CD4-positive, alpha-beta T cell (primary cell): ENCODE measurements at regions not wholly inside any gene's neighbourhood (a gene's known extent, or its start where the extent isn't known, plus 50 kb on each side); places are given as distances from the start of the nearest gene placed in this dataset.

Experiments
- ATAC-seq: fragments of 200-7000 bp; cut with Tn5 transposase; one replicate; pipeline ENCODE4 v1.10.0; 2022; ENCODE audit warnings: mild to moderate bottlenecking; ENCODE audit not compliant: poor library complexity
- CTCF ChIA-PET: fragments of 350-600 bp; sonication (Branson Sonifier 250); formaldehyde crosslinking; loops from one replicate; lab custom pipeline; 2021; ENCODE audit warnings: antibody characterized with exemption, inconsistent platforms; lab: Charles Lee
- POLR2A ChIA-PET: fragments of 350-600 bp; sonication (Branson Sonifier 250); formaldehyde crosslinking; loops from one replicate; lab custom pipeline; 2021; ENCODE audit warnings: antibody characterized with exemption, inconsistent platforms; lab: Charles Lee
- DNase-seq, 14 experiments: peaks; one replicate each; pipeline ENCODE4 v3.0.0-alpha.2; 2013 to 2020; ENCODE audit warnings: mixed read lengths in 2 of 14
- H3K27ac ChIP-seq, 2 donors: one replicate each; pipeline versions ENCODE4 v1.5.1 to v1.7.0; 2013; ENCODE audit warnings: low read length in 2 of 2, low read depth in 1 of 2, mild to moderate bottlenecking in 1 of 2
- H3K27me3 ChIP-seq, 2 experiments: 1 replicate in 1 of 2; 2 replicates in 1 of 2; pipeline versions ENCODE4 v1.6.1 to v1.7.0; 2013; ENCODE audit warnings: low read length in 2 of 2, control low read depth in 1 of 2, mild to moderate bottlenecking in 1 of 2, moderate library complexity in 1 of 2; ENCODE audit not compliant: insufficient read depth in 2 of 2, control insufficient read depth in 1 of 2
- H3K36me3 ChIP-seq: one replicate; pipeline ENCODE4 v1.6.1; 2013; ENCODE audit warnings: low read length, control low read depth; ENCODE audit not compliant: insufficient read depth
- H3K4me1 ChIP-seq: one replicate; pipeline ENCODE4 v1.6.1; 2013; ENCODE audit warnings: low read length, control low read depth; ENCODE audit not compliant: insufficient read depth
- H3K4me3 ChIP-seq: one replicate; pipeline ENCODE4 v1.5.1; 2013; ENCODE audit warnings: mild to moderate bottlenecking, low read length, moderate library complexity
- H3K9me3 ChIP-seq, 2 experiments: 1 replicate in 1 of 2; 2 replicates in 1 of 2; pipeline versions ENCODE4 v1.6.1 to v1.7.0; 2013; ENCODE audit warnings: low read length in 2 of 2, mild to moderate bottlenecking in 2 of 2, control low read depth in 1 of 2, moderate library complexity in 1 of 2; ENCODE audit not compliant: control insufficient read depth in 1 of 2, insufficient read depth in 1 of 2
- H3K27ac Mint-ChIP-seq: one replicate; pipeline ENCODE4 v1.8.0; 2020; ENCODE audit warnings: mixed read lengths
- H3K27me3 Mint-ChIP-seq: one replicate; pipeline ENCODE4 v1.8.0; 2021; ENCODE audit warnings: mixed read lengths
- H3K36me3 Mint-ChIP-seq: one replicate; pipeline ENCODE4 v1.8.0; 2021; ENCODE audit warnings: low read depth, mixed read lengths
- H3K4me1 Mint-ChIP-seq: one replicate; pipeline ENCODE4 v1.8.0; 2021; ENCODE audit warnings: low read depth, mixed read lengths
- H3K4me3 Mint-ChIP-seq: one replicate; pipeline ENCODE4 v1.8.0; 2020; ENCODE audit warnings: mild to moderate bottlenecking, mixed read lengths
- H3K9me3 Mint-ChIP-seq: one replicate; pipeline ENCODE4 v1.8.0; 2020; ENCODE audit warnings: mixed read lengths
- intact Hi-C, 2 experiments: fragments of 100-400 bp; cut with DNase I in 1 of 2; cut with micrococcal nuclease in 1 of 2; formaldehyde crosslinking; loops; one replicate each; pipeline versions ENCODE4 v1.15.1 to v1.9.0; 2023 to 2025; cut with DNase I, micrococcal nuclease
- TF ChIP-seq, protein P1 (sequence below): fragments of 200-600 bp; IDR thresholded peaks from one replicate; pipeline ENCODE4 v1.8.0; 2022; ENCODE audit warnings: antibody characterized with exemption, mild to moderate bottlenecking

DNA sequence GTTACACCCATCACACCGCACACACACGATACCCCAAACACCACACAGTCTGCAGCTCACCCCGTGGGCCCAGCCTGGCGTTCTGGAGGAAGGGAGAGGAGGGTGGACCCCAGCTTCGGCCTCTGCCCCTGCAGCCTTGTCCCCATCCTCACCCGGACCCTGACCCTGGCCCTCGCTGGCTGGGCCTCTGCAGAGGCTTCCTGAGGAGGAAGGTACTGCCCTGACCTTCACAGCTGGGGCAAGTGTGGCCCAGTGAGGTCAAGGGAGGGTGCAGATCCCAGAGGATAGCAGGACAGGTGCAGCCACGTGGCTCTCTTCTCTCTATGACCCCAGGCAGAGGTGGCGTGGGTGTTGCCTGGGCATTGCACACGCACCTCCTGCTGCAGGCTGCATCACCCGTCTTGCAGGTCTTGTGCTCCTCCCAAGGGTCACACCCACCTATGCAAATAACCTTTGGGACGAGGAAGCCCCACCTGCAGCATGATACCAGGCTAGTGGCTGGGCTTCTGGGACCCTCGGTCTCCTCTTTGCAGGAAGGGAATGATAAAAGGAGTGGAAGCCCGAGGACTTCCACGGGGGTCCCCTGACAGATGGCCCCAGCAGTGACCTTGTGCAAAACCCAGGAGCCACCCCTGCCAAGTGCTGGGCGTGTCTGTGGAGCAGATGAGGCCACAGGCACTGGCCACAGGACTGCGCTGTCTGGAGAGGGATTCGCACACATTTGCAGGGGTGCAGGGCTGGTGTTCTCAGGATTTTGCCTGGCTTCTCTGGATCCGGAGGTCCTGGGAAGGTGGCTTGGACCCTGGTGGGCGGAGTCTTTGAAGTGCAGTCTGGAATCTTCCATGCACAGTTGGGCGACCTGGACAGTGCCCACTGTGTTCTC is 1241.5 kb downstream of the BRD1 start:
- Histone ChIP-seq H3K4me3 (no peak overlapping the region), H3K36me3 (no peaks in the 10 kb centered on the region), H3K27ac (no peak overlapping the region), H3K4me1 (no peaks in the 10 kb centered on the region), H3K27me3 (peaks cover 0 to 2% of the 10 kb centered on the region in 2 experiments), H3K9me3 (peaks cover 0 to 31% of the 10 kb centered on the region in 2 experiments)
- H3K4me1 Mint-ChIP-seq = no peaks in the 10 kb centered on the region
- H3K9me3 Mint-ChIP-seq = no peaks in the 10 kb centered on the region
- intact Hi-C loops = no loop called here
- H3K27ac Mint-ChIP-seq = no peak overlapping the region
- H3K27me3 Mint-ChIP-seq = no peaks in the 10 kb centered on the region
- H3K36me3 Mint-ChIP-seq = no peaks in the 10 kb centered on the region
- CTCF ChIA-PET = no interaction called here
- POLR2A ChIA-PET = no interaction called here
- TF ChIP-seq, protein P1, sequence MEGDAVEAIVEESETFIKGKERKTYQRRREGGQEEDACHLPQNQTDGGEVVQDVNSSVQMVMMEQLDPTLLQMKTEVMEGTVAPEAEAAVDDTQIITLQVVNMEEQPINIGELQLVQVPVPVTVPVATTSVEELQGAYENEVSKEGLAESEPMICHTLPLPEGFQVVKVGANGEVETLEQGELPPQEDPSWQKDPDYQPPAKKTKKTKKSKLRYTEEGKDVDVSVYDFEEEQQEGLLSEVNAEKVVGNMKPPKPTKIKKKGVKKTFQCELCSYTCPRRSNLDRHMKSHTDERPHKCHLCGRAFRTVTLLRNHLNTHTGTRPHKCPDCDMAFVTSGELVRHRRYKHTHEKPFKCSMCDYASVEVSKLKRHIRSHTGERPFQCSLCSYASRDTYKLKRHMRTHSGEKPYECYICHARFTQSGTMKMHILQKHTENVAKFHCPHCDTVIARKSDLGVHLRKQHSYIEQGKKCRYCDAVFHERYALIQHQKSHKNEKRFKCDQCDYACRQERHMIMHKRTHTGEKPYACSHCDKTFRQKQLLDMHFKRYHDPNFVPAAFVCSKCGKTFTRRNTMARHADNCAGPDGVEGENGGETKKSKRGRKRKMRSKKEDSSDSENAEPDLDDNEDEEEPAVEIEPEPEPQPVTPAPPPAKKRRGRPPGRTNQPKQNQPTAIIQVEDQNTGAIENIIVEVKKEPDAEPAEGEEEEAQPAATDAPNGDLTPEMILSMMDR = no peak
- ATAC-seq (no peak), DNase-seq (no peak)
- no peak overlapping the region for H3K4me3 Mint-ChIP-seq

DNA sequence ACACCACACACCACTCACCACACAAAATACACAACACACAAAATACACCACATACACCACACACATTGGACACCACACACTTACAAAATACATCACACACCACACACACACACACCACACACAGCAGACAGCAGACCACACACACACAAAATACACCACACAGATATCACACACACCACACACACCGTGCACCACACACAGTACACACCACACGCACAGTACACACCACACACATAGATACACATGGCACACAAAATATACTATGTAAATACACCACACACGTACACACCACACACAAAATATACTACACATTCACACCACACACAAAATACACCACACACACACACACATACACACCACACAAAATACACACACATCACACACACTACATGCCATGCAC is 1243.5 kb downstream of the BRD1 start:
- Histone ChIP-seq H3K36me3 (no peaks in the 10 kb centered on the region), H3K4me3 (no peak overlapping the region), H3K9me3 (peaks cover 0 to 31% of the 10 kb centered on the region in 2 experiments), H3K4me1 (no peaks in the 10 kb centered on the region), H3K27ac (no peak overlapping the region), H3K27me3 (peaks cover 0 to 2% of the 10 kb centered on the region in 2 experiments)
- intact Hi-C loops = no loop called here
- H3K9me3 Mint-ChIP-seq = no peaks in the 10 kb centered on the region
- no peaks in the 10 kb centered on the region for H3K4me1 Mint-ChIP-seq
- no peaks in the 10 kb centered on the region for H3K36me3 Mint-ChIP-seq
- CTCF ChIA-PET = no interaction called here
- TF ChIP-seq, protein P1 = no peak
- H3K27me3 Mint-ChIP-seq = peaks cover 3% of the 10 kb centered on the region
- DNase-seq = no peak
- POLR2A ChIA-PET = no interaction called here
- ATAC-seq = no peak
- no peak overlapping the region for H3K4me3 Mint-ChIP-seq
- no peak overlapping the region for H3K27ac Mint-ChIP-seq

DNA sequence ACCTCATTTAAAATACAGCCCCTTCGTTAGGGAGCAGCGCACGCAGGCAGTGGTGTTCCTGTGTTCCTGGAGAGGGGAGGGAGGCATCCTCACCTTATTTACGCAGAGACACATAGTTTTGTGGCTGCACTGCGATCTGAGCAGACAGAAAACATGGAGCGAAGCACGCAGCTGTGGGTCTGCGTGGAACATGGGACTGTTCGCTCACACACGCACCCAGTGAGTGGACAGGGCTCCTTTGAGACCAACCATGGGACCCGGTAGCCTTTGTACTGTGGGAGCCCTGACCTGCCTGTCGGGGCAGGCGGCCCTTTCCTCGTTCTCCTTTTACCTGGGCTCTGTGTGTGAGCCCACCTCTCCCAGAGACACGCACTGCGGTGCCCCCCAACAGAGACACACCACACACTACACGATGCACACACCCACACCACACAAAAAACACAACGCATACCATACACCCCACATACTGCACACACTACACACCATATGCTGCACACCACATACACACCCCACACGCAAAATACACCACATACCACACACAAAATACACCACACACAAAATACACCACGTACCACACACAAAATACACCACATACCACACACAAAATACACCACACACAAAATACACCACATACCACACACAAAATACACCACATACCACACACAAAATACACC is 1245.7 kb downstream of the BRD1 start:
- Histone ChIP-seq H3K9me3 (peaks cover 0 to 38% of the 10 kb centered on the region in 2 experiments), H3K4me1 (no peaks in the 10 kb centered on the region), H3K36me3 (no peaks in the 10 kb centered on the region), H3K27me3 (peaks cover 4 to 5% of the 10 kb centered on the region in 2 experiments), H3K27ac (no peak overlapping the region), H3K4me3 (no peak overlapping the region)
- Mint-ChIP-seq H3K27ac (no peak overlapping the region), H3K4me3 (no peak overlapping the region), H3K9me3 (no peaks in the 10 kb centered on the region), H3K27me3 (peaks cover 20% of the 10 kb centered on the region), H3K4me1 (no peaks in the 10 kb centered on the region), H3K36me3 (no peaks in the 10 kb centered on the region)
- POLR2A ChIA-PET = no interaction called here
- intact Hi-C loops = no loop called here
- CTCF ChIA-PET = no interaction called here
- DNase-seq (no peak), ATAC-seq (no peak)
- TF ChIP-seq, protein P1 = no peak
